ENCODE measurements at regions not wholly inside any gene's neighbourhood (a gene's known extent, or its start where the extent isn't known, plus 50 kb on each side); places are given as distances from the start of the nearest gene placed in this dataset.

DNA sequence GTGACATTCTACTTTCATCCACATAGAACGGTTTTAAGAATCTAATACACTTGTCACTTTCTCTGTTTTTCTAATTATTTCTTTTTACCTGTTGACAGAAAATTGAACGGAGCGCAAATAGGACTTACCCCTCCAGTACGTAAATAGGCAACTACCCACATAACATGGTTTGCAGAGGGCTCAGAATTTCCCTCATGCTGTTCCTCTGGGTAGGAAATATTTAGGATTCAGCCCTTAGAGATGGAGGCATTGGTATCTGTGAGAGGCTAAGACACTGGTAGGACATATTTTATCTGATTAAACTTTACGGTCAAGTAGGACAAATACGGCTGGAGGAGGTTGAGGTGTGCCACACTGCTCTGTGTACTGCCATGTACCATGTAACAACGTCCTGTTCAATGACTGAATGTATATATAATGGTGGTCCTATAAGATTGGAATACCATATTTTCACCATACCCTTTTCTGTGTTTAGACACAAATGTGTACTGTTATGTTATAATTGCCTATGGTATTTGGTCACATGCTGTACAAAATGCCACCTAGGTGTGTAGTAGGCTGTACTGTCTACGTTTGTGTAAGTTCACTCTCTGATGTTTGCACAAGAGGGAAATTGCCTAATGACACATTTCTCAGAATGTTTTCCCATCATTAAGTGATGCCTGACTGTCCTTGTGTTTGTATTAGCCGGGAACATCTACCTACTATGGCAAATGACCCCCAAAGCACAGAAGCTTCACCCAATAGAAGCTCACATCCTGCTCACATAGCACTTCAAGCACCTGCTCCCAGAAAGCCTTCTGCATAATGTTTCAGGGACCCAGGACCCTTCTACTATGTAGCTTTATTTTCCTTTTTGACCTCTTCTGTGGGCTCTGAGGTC, 429.4 kb upstream of the AKR1E2 start:
- TF ChIP-seq SP1 (IDR thresholded peaks at IDR 0.05) (no peak), EGR1 (IDR thresholded peaks at IDR 0.05; ENCODE audit: low read depth in 2 of 2) (no peak), RAD21 (IDR thresholded peaks at IDR 0.05) (no peak), RXRA (IDR thresholded peaks at IDR 0.05) (no peak), YY1 (IDR thresholded peaks at IDR 0.05) (no peak), HNF4G (IDR thresholded peaks at IDR 0.05) (no peak), TAF1 (conservative IDR thresholded peaks at IDR 0.05) (no peak), GABPA (IDR thresholded peaks at IDR 0.05 in 1 of 2, conservative IDR thresholded peaks at IDR 0.05 in 1 of 2) (no peak), JUND (IDR thresholded peaks at IDR 0.05) (no peak)
- TF ChIP-seq, protein P1, sequence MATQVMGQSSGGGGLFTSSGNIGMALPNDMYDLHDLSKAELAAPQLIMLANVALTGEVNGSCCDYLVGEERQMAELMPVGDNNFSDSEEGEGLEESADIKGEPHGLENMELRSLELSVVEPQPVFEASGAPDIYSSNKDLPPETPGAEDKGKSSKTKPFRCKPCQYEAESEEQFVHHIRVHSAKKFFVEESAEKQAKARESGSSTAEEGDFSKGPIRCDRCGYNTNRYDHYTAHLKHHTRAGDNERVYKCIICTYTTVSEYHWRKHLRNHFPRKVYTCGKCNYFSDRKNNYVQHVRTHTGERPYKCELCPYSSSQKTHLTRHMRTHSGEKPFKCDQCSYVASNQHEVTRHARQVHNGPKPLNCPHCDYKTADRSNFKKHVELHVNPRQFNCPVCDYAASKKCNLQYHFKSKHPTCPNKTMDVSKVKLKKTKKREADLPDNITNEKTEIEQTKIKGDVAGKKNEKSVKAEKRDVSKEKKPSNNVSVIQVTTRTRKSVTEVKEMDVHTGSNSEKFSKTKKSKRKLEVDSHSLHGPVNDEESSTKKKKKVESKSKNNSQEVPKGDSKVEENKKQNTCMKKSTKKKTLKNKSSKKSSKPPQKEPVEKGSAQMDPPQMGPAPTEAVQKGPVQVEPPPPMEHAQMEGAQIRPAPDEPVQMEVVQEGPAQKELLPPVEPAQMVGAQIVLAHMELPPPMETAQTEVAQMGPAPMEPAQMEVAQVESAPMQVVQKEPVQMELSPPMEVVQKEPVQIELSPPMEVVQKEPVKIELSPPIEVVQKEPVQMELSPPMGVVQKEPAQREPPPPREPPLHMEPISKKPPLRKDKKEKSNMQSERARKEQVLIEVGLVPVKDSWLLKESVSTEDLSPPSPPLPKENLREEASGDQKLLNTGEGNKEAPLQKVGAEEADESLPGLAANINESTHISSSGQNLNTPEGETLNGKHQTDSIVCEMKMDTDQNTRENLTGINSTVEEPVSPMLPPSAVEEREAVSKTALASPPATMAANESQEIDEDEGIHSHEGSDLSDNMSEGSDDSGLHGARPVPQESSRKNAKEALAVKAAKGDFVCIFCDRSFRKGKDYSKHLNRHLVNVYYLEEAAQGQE (IDR thresholded peaks at IDR 0.05) = no peak
- TF ChIP-seq, protein P2, sequence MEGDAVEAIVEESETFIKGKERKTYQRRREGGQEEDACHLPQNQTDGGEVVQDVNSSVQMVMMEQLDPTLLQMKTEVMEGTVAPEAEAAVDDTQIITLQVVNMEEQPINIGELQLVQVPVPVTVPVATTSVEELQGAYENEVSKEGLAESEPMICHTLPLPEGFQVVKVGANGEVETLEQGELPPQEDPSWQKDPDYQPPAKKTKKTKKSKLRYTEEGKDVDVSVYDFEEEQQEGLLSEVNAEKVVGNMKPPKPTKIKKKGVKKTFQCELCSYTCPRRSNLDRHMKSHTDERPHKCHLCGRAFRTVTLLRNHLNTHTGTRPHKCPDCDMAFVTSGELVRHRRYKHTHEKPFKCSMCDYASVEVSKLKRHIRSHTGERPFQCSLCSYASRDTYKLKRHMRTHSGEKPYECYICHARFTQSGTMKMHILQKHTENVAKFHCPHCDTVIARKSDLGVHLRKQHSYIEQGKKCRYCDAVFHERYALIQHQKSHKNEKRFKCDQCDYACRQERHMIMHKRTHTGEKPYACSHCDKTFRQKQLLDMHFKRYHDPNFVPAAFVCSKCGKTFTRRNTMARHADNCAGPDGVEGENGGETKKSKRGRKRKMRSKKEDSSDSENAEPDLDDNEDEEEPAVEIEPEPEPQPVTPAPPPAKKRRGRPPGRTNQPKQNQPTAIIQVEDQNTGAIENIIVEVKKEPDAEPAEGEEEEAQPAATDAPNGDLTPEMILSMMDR (IDR thresholded peaks at IDR 0.05; ENCODE audit: low read depth, low read length, missing input control) = no peak
- TF ChIP-seq, protein P3, sequence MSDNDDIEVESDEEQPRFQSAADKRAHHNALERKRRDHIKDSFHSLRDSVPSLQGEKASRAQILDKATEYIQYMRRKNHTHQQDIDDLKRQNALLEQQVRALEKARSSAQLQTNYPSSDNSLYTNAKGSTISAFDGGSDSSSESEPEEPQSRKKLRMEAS (IDR thresholded peaks at IDR 0.05) = no peak
- TF ChIP-seq, protein P4, sequence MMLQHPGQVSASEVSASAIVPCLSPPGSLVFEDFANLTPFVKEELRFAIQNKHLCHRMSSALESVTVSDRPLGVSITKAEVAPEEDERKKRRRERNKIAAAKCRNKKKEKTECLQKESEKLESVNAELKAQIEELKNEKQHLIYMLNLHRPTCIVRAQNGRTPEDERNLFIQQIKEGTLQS (IDR thresholded peaks at IDR 0.05) = no peak

All from liver (tissue), 3 donors.